ENCODE measurements at regions not wholly inside any gene's neighbourhood (a gene's known extent, or its start where the extent isn't known, plus 50 kb on each side); places are given as distances from the start of the nearest gene placed in this dataset.

DNA sequence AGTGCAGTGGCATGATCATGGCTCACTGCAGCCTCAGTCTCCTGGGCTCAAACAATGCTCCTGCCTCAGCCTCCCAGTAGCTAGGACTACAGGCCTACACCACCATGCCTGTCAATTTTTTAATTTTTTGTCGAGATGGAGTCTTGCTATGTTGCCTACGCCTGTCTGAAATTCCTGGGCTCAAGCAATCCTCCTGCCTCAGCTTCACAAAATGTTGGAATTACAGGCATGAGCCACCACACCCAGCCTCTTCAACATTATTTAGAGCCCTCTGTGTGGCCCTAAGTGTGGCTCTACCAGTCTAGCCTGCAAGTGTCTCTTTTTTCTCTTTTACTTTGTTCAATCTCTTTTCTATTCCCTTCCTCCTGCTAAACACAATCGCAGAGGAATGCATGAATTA lies 154.4 kb upstream of the EPB41L4A start:
- no peak for DNase-seq (ENCODE audit: low spot score)
- H3K27me3 ChIP-seq = no peaks in the 10 kb centered on the region
- H3K27ac ChIP-seq = no peak overlapping the region
- H3K36me3 ChIP-seq = no peaks in the 10 kb centered on the region
- no peaks in the 10 kb centered on the region for H3K9me3 ChIP-seq
- H3K4me3 ChIP-seq = no peak overlapping the region
- TF ChIP-seq, protein P1, sequence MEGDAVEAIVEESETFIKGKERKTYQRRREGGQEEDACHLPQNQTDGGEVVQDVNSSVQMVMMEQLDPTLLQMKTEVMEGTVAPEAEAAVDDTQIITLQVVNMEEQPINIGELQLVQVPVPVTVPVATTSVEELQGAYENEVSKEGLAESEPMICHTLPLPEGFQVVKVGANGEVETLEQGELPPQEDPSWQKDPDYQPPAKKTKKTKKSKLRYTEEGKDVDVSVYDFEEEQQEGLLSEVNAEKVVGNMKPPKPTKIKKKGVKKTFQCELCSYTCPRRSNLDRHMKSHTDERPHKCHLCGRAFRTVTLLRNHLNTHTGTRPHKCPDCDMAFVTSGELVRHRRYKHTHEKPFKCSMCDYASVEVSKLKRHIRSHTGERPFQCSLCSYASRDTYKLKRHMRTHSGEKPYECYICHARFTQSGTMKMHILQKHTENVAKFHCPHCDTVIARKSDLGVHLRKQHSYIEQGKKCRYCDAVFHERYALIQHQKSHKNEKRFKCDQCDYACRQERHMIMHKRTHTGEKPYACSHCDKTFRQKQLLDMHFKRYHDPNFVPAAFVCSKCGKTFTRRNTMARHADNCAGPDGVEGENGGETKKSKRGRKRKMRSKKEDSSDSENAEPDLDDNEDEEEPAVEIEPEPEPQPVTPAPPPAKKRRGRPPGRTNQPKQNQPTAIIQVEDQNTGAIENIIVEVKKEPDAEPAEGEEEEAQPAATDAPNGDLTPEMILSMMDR (IDR thresholded peaks at IDR 0.05) = no peak
- peaks cover 0 to 15% of the 10 kb centered on the region in 2 donors for H3K4me1 ChIP-seq

DNA sequence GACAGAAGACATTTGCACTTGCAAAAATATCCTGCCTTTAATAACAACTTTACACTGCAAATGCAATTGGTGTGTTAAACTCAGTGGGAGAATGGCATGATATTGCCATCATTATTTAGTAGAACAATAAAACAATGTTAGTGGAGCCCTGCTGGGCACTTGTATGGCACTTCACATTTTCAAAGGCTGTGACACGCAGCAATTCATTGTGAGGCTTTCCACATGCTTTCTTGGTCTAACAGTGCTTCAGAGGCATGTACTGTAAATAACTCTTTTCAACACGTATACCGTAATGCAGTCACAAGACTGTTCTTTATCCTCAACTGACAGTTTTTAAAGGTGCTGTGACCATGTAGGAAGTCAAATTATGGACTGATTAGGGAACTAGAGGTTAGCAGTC lies 155.5 kb upstream of the EPB41L4A start:
- no peak for DNase-seq (ENCODE audit: low spot score)
- no peaks in the 10 kb centered on the region for H3K36me3 ChIP-seq
- no peak overlapping the region for H3K4me3 ChIP-seq
- peaks cover 0 to 15% of the 10 kb centered on the region in 2 donors for H3K4me1 ChIP-seq
- no peak overlapping the region for H3K27ac ChIP-seq
- H3K27me3 ChIP-seq = no peaks in the 10 kb centered on the region
- TF ChIP-seq, protein P1 (IDR thresholded peaks at IDR 0.05) = no peak
- no peaks in the 10 kb centered on the region for H3K9me3 ChIP-seq

DNA sequence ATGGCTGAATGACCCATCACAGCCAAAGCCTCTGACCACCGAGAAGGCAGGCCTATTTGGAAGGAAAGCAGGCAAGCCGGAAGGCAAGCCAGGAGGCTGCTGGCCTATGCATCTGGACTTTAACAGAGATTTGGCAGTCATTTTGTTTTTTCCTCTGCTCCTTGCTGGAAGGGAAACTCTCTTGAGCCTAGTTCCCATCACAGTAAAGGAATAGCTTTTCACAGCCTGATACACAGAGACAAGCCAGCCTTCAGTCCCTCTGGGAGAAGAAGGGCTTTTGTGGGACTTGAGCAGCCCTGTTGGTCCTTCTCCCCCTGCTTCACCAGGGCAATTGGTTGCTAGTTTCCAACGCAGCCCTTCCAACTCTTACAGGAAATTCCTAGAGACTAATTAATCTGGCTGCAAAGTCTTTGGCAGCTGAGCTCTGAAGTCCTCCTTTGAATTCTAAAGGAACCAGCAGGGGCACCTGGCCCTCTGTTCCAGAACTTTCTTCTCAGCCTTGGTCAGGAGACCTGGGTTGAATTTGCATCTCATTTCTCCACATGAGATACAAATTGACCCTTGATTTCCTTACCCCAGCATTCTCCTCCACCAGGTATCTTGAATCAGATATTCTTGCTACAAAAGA lies 157.3 kb upstream of the EPB41L4A start:
- Histone ChIP-seq H3K4me1 (peaks cover 0 to 15% of the 10 kb centered on the region in 2 donors), H3K36me3 (no peaks in the 10 kb centered on the region), H3K9me3 (no peaks in the 10 kb centered on the region), H3K4me3 (no peak overlapping the region), H3K27me3 (no peaks in the 10 kb centered on the region), H3K27ac (peak overlapping the region; percentile 23 to 29)
- DNase-seq (ENCODE audit: low spot score) = no peak
- TF ChIP-seq, protein P1 (IDR thresholded peaks at IDR 0.05) = no peak

DNA sequence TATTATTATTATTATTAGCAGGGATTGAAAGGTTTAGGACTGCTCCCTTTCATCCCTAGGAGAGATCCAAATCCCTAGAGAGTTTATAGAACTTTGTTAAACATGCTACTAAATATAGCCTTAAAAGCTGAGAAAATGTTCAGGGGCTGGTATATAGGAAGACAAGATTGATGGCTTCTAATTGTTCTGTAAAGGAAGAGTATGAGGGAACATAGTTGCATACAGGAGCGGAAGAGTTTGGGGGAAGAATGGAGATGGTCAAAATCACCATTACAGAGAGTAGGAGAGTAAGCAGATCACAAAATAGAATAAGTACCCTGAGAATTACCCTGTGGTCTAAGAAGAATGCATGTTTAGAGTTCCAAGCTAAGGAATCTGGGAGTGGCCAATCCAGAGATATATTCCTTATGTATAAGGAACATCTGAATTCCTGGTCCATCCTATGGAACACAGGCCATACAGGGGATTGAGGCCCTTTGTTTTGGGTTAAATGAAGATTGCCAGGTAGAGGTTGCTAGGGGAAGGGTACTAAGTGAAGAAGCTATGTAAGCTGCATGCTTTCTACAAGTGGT lies 158.0 kb upstream of the APC start:
- TF ChIP-seq, protein P1 (IDR thresholded peaks at IDR 0.05) = no peak
- Histone ChIP-seq H3K36me3 (no peaks in the 10 kb centered on the region), H3K27me3 (no peaks in the 10 kb centered on the region), H3K4me1 (peaks cover 0 to 15% of the 10 kb centered on the region in 2 donors), H3K27ac (no peak overlapping the region), H3K4me3 (no peak overlapping the region), H3K9me3 (no peaks in the 10 kb centered on the region)
- no peak for DNase-seq (ENCODE audit: low spot score)

DNA sequence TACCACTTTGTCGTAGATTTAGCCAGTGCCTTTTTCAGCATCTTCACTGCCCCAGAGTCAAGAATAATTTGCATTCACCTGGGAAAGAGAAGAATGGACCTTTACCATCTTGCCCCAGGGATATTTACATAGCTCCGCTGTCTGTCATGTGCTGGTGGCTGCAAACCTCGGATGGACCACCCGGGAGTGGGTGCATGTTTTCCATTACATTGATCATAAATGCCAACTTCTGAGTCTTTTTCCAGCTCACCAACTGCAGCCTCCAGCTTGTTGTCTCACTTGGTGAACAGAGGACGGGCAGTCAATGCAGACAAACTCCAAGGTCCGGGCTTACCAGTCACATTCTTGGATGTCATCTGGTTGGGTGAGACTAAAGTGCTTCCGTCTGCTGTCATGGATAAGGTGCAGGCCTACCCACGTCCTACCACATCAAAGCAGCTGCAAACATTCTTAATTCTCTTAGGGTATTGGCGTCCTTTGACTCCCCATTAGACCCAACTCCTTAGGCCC lies 155.8 kb upstream of the APC start:
- TF ChIP-seq, protein P1 (IDR thresholded peaks at IDR 0.05) = no peak
- Histone ChIP-seq H3K27ac (no peak overlapping the region), H3K4me3 (no peak overlapping the region), H3K4me1 (peaks cover 0 to 3% of the 10 kb centered on the region in 2 donors), H3K27me3 (no peaks in the 10 kb centered on the region), H3K36me3 (no peaks in the 10 kb centered on the region), H3K9me3 (no peaks in the 10 kb centered on the region)
- DNase-seq (ENCODE audit: low spot score) = no peak
